NCI-H1105 treated with DMSO at 0.1 percent for 48 hours (cell line): ENCODE measurements at regions not wholly inside any gene's neighbourhood (a gene's known extent, or its start where the extent isn't known, plus 50 kb on each side); places are given as distances from the start of the nearest gene placed in this dataset.
"Not testable (repeated sequence)": the region's sequence is repeated elsewhere in the genome, so short reads cannot be mapped to it uniquely, and the experiment has no call there.

Source experiments
- DNase-seq: peaks from one replicate; lab custom pipeline; 2025; lab: John Stamatoyannopoulos, UW

DNA sequence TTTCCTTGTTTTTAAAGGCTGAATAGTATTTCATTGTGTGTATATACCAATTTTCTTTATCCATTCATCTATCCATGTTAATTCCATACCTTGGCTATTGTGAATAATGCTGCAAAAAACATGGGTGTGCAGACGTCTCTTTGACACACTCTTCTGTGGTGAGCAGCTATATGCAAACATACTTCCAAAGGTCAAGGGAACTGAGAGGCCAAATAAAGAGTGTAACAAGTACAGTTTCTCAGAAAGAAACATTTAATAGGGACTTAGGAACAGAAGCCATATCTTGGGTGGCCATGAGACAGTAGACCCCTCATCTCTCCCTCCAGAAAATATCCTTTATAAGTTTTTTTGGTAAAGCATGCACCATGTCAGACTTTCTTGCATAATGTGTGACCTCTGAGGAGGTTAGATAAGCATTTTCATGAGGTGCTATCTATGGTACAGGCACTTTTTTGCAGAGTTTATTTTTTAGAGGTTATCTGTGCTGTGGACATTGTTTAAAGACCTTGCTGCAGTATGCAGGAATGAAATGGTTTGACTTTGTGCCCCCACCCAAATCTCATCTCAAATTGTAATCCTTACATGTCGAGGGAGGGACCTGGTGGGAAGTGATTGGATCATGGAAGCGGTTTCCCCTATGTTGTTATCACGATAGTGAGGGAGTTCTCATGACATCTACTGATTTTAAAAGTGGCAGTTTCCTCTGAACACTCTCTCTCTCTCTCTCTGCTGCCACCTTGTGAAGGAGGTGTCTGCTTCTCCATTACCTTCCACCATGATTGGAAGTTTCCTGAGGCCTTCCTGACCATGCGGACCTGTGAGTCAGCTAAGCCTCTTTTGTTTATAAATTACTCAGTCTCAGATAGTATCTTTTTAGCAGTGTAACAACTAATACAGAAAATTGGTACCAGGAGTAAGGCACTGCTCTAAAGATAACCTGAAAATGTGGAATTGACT lies 1202.3 kb downstream of the GALC start:
- no peak for DNase-seq

DNA sequence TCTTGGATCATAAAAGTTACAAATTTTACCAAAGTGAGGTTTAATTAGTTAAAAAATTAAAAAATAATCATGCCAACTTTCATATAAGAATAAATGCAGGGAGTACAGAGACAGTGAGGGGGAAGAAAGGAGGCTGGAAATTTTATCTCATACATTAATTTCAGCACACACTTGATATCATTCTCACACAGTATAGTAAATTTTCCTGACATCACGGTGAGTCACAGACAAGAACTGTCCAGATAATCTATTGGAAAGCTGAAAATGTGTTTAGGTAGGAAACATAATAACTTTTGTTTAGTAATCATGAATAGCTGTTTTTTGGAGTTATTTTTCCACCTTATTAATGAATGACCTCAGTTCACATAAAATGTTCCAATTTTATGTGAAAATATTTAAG lies 1204.8 kb downstream of the GALC start:
- DNase-seq, result no peak

DNA sequence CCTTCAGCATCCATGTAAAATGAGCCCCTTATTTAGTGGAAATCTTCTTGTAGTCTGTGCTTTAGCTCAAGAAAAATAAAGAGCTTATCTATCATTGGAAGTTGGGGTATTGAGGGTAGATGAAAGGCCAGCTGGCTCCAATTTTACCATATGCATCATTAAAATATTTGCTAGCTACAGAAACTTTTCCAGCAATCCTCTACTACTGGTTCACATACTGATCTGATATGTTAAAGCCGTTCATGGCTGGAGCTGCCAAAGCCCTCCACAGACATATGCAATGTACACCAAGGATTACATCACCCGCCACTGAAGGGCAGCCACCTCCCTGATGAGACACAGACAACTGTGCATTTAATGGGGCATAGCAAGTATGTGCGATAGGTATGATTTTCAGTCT lies 1205.3 kb downstream of the GALC start:
- DNase-seq, result no peak

DNA sequence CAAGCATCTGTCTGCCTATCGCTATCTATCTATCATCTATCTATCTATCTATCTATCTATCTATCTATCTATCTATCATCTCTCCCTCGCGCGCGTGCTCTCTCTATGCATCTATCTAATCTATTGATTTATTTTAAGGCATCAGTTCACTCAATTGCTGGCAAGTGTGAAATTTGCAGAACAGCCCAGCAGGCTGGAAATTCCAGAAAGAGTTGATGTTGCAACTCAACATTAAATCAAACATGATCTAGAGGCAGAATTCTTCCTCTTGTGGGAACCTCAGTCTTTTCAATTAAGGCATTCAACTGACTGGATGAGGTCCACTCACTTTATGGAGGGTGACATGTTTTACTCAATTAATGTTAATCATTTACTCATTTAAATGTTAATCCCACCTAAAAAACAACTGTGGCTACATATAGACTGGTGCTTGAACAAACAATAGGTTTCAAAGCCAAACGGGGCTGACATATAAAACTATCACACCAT lies 1210.8 kb downstream of the GALC start:
- DNase-seq, result no peak

DNA sequence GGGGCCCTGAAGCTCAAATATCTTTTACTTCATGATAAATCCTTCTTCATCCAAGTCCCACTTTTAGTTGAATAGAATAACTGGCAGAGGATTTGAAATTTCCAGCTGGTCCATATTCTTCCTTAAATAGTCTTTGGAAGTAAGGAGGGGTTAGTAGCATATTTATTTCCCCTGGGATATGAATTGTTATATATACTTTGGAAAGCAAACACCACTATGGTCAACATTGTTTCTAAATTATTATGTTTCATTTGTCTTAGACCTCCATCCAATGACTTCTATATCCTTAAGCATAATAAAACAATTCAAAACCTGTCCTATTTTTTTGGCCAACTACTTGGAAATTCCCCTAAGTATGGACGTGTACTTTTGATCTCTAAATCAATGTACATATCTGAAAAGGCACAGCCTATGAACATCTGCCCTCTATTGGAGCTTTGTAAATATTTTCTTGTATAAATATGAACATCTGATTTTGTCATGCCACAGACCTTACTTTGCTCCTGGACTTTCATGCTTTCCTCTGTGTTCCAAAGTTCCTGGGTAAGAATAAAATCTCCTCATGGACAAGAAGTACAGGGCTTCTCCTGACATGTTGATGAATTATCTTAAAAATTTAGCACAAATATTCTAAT lies 1212.0 kb downstream of the GALC start:
- no peak for DNase-seq

DNA sequence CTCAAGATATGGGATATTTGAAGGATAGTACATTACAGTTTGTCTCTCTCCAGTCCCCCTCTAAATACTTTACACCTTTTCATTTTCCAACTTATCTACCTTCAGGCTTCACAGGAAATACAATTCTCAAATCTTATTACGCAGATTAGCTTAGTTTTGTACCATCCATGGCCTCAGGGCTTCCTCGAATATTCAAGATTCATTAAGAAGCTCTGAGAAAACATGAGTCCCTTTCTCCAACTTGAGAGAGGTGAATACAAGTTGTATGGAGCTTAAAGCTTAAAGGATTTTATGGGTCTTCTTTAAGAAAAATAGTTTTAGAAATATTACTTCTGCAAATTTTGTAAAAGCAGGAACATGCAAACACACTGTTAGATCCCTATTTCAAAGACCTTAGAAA lies 1212.5 kb downstream of the GALC start:
- DNase-seq, result no peak

DNA sequence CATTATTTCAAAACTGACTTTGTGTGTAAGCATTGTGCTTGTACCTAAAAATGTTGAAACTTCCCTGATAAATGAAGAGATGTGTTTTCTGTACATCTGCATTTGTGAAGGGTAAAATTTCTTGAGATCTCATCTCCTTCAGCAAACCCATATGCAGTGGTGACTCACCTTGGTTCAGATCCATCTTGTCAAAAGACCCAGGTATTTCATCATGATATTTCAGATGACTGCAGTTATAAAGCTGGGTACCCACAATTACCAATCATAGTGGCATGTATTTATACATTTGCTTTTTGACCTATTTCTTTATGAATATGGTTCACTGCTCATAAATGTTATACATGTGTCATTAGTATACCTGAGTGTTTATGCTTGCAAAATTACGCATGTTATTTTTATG lies 1213.6 kb downstream of the GALC start:
- no peak for DNase-seq

DNA sequence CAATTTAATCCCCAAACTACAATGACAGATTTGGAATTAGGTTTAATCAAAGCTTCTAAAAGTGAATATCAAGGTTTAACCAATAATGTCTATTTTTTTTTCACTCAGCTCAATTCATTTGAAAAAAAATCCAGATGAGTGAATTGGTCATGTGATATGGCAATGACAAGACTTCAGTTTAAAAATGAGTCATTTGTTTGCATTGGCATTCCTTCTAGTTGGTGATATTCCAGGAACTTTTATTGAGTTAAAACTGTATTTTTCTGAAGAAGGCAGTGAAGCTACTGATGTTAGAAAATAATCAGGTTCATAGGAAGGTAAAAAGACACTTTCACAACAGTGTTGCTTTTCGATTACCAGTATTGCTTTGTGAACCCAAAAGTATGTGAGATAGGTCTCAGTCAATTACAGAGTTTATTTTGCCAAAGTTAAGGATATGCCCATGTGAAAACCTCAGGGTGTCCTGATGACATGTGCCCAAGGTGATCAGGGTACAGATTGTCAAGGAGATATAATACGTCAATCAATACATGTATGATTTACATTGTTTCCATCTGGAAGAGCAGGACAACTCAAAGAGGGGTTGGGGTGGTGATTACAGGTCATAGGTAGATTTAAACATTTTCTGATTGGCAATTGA lies 1214.9 kb downstream of the GALC start:
- no peak for DNase-seq

DNA sequence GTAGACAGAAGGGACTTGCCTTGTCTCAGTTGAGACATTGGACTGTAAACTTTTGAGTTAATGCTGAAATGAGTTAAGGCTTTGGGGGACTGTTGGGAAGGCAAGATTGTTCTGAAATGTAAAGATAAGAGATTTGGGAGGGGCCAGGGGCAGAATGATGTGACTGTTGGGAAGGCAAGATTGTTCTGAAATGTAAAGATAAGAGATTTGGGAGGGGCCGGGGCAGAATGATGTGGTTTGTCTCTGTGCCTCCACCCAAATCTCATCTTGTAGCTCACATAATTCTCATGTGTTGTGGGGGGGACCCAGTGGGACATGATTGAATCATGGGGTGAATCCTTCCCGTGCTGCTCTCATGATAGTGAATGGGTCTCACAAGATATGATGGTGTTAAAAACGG lies 1217.1 kb downstream of the GALC start:
- DNase-seq, result not testable (repeated sequence)

DNA sequence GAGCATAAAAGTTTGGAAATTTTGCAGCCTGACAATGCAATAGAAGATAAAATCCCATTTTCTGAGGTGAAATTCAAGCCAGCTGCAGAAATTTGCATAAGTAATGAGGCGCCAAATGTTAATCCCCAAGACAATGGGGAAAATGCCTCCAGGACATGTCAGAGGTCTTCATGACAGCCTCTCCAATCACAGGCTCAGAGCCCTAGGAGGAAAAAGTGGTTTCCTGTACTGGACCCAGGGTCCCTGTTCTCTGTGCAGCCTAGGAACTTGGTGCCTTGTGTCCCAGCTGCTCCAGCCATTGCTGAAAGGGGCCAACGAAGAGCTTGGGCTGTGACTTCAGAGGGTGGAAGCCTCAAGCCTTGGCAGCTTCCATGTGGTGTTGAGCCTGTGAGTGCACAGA lies 1218.1 kb downstream of the GALC start:
- DNase-seq, result no peak

DNA sequence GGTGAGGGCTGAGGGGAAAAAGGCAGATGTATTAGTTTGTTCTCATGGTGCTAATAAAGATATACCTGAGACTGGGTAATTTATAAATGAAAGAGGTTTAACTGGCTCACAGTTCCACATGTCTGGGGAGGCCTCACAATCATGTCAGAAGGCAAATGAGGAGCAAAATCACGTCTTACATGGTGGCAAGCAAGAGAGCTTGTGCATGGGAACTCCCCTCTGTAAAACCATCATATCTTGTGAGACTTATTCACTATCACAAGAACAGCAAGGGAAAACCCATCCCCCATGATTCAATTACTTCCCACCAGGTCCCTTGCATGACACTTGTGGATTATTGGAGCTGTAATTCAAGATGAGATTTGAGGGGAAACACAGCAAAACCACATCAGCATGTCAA lies 1220.9 kb downstream of the GALC start:
- DNase-seq, result no peak

DNA sequence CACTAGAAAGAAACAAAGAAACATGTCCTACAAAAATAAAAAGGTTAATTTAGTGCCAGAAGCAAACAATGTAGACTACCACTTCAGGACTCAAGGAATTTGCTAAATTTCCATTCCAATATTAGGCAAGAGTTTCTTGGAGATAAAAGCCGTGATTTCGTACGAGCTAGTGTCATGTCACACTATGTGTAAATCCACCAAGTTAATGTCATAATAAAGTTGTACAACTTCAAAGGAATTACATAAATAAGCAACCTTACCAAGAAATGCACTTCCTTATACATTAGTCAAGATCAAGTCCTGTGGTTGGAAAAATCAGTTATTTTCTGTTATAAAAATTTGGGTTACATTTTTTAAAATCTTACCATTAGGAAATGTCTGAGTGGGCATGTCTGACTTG lies 1222.8 kb downstream of the GALC start:
- no peak for DNase-seq

DNA sequence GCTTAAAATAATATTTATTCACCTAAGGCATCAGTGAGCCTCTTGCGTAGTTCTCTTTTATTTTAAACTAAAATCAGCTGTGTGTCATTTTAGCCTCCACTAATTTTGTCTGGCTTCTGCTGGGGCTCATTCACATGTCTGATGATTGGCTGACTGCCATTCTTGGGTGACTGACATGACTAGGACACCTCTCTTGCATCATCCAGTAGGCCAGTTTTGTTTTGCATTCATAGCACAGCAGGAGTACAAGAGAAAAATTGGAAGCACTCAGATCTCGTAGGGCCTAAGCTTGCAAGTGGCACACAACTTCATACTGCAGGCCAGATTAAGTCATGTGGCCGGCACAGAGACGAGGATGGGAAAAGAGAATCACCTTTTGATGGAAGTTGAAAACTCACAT lies 1226.5 kb downstream of the GALC start:
- DNase-seq, result no peak

DNA sequence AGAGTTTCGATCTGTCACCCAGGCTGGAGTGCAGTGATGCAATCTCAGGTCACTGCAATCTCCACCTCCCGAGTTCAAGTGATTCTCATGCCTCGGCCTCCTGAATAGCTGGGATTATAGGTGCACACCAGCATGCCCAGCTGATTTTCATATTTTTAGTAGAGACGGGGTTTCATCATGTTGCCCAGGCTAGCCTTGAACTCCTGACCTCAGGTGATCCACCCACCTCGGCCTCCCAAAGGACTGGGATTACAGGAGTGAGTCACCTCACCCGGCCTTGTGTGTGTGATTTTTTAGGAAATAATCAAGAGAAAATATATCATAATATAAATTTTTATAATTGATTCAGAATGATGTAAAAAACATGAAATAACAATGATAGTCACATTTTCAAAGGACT lies 1231.4 kb downstream of the GALC start:
- no peak for DNase-seq

DNA sequence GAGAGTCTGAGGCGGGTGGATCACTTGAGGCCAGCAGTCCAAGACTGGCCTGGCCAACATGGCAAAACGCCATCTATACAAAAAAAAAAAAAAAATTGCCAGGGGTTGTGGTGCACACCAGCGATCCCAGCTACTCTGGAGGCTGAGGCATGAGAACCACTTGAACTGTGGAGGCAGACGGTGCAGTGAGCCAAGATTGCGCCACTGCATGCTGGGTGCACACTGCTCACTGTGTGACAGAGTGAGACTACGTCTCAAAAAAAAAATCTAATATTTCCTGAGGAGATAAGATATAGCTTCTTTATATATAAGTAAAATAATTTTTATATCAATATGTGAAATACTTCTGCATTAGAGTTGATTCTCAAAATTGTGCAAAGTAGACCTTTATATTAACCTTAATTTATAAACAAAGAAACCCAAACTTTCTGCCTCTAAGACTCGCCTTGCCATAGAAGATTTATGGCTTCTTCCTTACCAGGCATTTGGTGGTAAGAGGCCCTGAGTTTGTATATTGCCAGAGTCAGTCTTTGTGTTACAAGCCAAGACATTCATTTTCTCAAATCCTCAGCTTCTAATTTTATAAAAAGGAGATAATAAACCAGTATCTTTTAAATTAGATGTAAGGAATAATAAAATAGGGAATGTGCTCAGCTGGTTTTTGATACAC lies 1226.7 kb downstream of the FLRT2 start:
- DNase-seq, result no peak

DNA sequence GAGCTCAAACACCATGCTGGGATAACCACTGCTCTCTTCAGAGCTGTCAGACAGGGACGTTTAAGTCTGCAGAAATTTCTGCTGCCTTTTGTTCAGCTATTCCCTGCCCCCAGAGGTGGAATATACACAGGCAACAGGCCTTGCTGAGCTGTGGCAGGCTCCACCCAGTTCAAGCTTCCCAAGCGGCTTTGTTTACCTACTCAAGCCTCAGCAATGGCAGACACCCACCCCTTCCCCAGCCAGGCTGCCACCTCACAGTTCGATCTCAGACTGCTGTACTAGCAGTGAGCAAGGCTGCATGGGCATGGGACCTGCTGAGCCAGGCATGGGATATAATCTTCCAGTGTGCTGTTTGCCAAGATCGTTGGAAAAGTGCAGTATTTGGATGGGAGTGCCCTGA lies 1220.5 kb downstream of the FLRT2 start:
- DNase-seq, result not testable (repeated sequence)

DNA sequence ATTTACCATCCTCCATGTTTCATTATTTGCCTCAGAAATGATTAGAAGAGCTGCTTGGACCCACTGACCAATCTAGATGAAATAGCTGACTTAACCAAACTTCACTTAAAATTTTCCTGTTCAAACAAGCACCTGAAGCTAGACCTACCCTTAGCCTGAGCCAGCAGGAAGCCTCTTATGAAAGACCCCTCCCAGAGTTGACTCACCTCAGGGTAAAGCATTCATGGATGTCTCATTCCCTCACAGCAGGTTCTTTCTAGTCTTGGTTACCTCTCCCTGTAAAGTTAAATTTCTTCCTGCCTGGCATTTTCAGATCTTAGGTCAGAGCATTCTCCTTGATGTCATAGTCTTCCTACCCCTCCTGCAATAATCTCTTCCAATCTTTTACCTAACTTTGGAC lies 1209.8 kb downstream of the FLRT2 start:
- no peak for DNase-seq

DNA sequence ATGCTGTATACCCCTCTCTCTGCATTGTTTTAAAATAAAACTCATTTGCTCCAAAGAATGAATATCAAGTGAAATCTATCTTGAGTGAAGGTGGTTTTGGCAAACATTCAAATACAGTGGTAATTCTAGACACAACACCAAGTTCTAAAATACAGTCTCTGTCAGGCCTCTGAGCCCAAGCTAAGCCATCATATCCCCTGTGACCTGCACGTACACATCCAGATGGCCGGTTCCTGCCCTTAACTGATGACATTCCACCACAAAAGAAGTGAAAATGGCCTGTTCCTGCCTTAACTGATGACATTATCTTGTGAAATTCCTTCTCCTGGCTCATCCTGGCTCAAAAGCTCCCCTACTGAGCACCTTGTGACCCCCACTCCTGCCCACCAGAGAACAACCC lies 1201.5 kb downstream of the FLRT2 start:
- DNase-seq, result not testable (repeated sequence)

DNA sequence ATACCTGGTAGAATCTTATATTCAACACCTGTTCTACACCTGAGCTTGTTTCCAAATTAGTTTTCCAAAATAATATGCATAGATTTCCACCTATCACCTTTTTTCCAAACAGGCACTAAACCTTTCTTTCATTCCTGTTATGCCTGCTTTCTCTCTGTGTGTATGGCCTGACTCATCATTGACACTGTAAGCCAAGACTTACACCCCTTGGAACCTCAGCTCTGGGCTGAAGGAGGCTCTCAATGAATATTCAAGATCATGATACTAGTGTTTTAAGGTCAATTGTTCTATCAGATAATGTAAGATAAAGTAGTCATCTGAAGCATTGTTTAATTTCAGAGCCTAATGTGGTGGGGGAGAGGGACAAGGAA lies 1193.3 kb downstream of the FLRT2 start:
- no peak for DNase-seq

DNA sequence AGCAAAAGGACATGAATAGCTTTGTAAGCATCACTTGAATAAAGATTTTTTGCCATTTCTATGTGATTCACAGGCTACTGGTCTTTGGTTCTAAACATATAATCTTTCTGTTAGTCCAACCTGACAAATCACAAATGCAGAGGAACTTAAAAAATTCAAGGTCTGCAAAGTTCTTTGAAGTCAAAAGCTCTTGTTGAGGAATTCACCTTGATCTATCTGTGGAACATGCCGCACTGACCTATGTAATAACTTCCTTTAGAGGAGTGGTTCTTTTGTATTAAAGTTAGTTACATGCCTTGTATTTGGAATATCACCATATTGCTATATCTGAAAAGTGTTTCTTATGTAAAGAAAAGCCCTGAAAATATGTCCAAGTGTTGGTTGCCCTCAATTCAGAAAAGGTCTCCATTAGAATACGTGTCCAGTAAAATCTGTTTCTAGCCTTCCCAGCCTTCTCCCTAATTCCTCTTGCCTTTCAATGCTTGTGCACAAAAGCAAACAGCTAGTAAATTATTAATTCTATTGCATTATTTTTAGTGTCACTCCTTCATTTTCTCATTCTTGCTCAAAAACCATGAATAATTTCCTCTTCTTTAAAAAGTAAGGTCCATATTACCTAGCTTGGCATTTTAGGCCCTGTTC lies 1192.8 kb downstream of the FLRT2 start:
- no peak for DNase-seq

DNA sequence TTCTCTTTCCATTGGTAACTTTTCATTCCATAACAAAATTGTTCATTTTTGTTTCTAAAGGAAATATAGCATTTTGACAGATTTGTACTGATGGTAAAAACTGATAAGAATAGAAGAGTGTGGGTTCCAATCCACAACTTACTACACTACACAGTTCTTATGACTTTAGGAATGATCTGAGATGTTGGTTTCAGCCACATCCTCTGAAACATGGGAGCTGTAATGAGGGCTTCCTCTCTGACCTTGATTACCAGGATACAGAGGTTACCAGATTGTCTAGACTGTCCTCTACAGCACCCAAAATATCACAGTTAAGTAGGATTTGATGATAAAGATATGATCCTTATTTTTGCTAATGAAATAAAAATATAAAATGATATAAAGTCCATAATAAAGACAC lies 1184.6 kb downstream of the FLRT2 start:
- no peak for DNase-seq

DNA sequence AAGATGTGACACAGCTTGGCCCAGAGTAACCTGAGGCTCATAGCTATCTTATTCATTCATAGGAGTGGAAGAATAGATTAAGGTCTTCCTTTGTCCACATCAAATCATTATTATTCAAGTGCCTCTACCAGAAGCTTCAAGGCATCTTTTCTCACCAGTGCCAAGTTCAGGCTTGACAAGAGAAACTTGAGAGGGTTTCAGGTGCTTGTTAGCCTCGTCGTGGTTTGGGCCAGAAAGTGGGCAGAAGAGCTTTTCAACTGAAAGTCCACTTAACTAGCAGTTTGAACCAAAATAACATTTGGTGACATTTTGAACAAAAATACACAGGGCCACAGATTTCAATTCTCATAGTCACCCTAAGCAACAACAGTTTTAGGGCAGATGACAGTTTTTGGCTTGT lies 1184.2 kb downstream of the FLRT2 start:
- no peak for DNase-seq
